ENCODE measurements at regions not wholly inside any gene's neighbourhood (a gene's known extent, or its start where the extent isn't known, plus 50 kb on each side); places are given as distances from the start of the nearest gene placed in this dataset.

DNA sequence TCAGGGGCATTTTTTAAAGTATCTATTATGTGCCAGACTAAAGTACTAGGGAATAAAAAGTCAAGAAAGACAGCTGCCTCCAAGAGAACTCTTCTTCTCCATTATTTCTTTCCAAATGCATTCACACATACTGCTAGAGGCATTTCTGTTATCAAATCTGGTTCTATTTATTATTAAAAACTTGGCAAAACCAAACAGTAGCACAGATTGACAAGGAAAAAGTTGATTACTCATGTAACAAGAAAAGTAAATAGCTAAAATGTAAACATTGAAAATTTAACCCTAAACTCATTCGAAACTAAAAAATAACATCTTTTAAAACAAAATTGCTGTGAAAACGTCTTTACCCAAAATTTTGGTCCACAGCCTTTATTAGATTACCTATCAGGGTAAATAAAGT is 132.9 kb upstream of the GUCY1A2 start:
- Histone ChIP-seq H3K36me3 (no peaks in the 10 kb centered on the region), H3K9me3 (peaks cover 0 to 8% (median 0%) of the 10 kb centered on the region in 11 donors), H3K27ac (no peak overlapping the region), H3K27me3 (no peaks in the 10 kb centered on the region), H3K4me1 (no peaks in the 10 kb centered on the region), H3K4me3 (no peak overlapping the region)
- WGBS, 2 donors: 73 to 76% methylated on average over 2 of the region's 2 CpGs
- TF ChIP-seq, protein P1, sequence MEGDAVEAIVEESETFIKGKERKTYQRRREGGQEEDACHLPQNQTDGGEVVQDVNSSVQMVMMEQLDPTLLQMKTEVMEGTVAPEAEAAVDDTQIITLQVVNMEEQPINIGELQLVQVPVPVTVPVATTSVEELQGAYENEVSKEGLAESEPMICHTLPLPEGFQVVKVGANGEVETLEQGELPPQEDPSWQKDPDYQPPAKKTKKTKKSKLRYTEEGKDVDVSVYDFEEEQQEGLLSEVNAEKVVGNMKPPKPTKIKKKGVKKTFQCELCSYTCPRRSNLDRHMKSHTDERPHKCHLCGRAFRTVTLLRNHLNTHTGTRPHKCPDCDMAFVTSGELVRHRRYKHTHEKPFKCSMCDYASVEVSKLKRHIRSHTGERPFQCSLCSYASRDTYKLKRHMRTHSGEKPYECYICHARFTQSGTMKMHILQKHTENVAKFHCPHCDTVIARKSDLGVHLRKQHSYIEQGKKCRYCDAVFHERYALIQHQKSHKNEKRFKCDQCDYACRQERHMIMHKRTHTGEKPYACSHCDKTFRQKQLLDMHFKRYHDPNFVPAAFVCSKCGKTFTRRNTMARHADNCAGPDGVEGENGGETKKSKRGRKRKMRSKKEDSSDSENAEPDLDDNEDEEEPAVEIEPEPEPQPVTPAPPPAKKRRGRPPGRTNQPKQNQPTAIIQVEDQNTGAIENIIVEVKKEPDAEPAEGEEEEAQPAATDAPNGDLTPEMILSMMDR (IDR thresholded peaks at IDR 0.05): no peak
- DNase-seq (no peak), ATAC-seq (no peak)
- intact Hi-C loops (cut with DNase I): no loop called here

DNA sequence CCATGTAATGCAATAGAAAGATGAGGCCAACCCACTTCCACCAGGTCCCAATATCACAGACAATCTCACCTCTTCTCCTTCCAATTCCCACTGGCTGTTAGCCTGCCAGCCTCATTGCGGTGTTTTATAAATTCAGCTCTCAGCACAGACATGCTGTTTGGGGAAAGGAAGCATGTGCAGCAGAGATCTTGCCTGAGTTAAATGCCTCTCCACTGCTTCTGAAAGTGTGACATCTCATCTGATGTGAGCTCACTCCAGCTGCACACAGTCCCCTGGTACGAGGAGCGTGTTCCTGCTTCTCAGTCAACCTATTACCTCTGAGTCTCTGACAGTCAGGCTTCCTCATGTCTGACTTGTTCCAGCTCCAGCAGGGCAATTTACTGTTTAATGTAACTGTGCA is 122.7 kb upstream of the GUCY1A2 start:
- Histone ChIP-seq H3K9me3 (peaks cover 0 to 13% (median 4%) of the 10 kb centered on the region in 11 donors), H3K4me1 (no peaks in the 10 kb centered on the region), H3K4me3 (no peak overlapping the region), H3K27me3 (no peaks in the 10 kb centered on the region), H3K36me3 (no peaks in the 10 kb centered on the region), H3K27ac (no peak overlapping the region)
- WGBS, 2 donors: 62 to 70% methylated on average over 3 of the region's 3 CpGs
- intact Hi-C loops (cut with DNase I): loop anchor here in 1 of 10 donors (1.0 kb wide), 1 partner anchor 7 kb away; no protein-coding TSS in a partner anchor
- ATAC-seq: no peak
- TF ChIP-seq, protein P1 (IDR thresholded peaks at IDR 0.05): no peak
- no peak for DNase-seq

DNA sequence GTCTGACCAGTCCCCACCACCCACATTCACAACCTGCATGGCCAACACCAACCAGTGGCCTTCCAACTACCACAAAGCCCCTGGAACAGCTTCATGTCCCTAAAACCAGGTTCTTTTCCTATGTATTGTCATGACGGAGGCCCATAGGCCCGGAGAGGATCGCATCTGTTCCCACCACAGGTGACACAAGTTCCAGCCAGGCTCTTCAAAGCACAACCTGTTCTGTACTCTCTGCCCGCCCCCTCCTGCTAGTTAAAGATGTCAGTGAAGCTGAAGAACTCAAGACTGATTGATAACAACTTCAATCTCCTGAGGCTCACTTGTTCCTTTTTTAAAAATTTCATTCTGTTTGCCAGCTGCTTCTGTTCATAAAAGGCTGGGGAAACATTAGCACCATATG is 121.1 kb upstream of the GUCY1A2 start:
- H3K36me3 ChIP-seq: no peaks in the 10 kb centered on the region
- TF ChIP-seq, protein P1 (IDR thresholded peaks at IDR 0.05): no peak
- no peak overlapping the region for H3K27ac ChIP-seq
- no peak overlapping the region for H3K4me3 ChIP-seq
- intact Hi-C loops (cut with DNase I): no loop called here
- no peak for DNase-seq
- peaks cover 0 to 14% (median 4%) of the 10 kb centered on the region in 11 donors for H3K9me3 ChIP-seq
- no peaks in the 10 kb centered on the region for H3K4me1 ChIP-seq
- ATAC-seq: no peak
- H3K27me3 ChIP-seq: no peaks in the 10 kb centered on the region
- WGBS, 2 donors: 68 to 85% methylated on average over 4 of the region's 4 CpGs

- TF ChIP-seq, protein P1 (IDR thresholded peaks at IDR 0.05): no peak
- no peak overlapping the region for H3K4me3 ChIP-seq
- intact Hi-C loops (cut with DNase I): no loop called here
- no peaks in the 10 kb centered on the region for H3K4me1 ChIP-seq
- H3K27ac ChIP-seq: no peak overlapping the region
- no peaks in the 10 kb centered on the region for H3K27me3 ChIP-seq
- ATAC-seq (no peak), DNase-seq (no peak)
- H3K36me3 ChIP-seq: no peaks in the 10 kb centered on the region
- H3K9me3 ChIP-seq: peaks cover 0 to 14% (median 4%) of the 10 kb centered on the region in 11 donors
- WGBS, 2 donors: 79 to 90% methylated on average over 2 of the region's 2 CpGs
Measured at GRCh38 chr11:107136892-107137291, 118.6 kb upstream of the GUCY1A2 start.

Measured in heart right ventricle (tissue), 16 donors.